KMS-11 (cell line): ENCODE measurements at regions not wholly inside any gene's neighbourhood (a gene's known extent, or its start where the extent isn't known, plus 50 kb on each side); places are given as distances from the start of the nearest gene placed in this dataset.

ENCODE experiments used
- H2AFZ ChIP-seq: fragments of 200-600 bp; sonication (generic); 2 replicates; pipeline ENCODE4 v1.6.1; 2016; ENCODE audit warnings: antibody characterized with exemption, mixed run types, low read depth
- H3K27ac ChIP-seq: fragments of 200-600 bp; sonication (generic); 2 replicates; pipeline ENCODE4 v1.6.1; 2016; ENCODE audit warnings: mild to moderate bottlenecking, mixed run types
- H3K27me3 ChIP-seq: fragments of 200-600 bp; sonication (generic); 2 replicates; pipeline ENCODE4 v1.6.1; 2017; ENCODE audit warnings: mild to moderate bottlenecking, low read depth, mixed run types, moderate library complexity; ENCODE audit not compliant: insufficient read depth
- H3K36me3 ChIP-seq: fragments of 200-600 bp; sonication (generic); 2 replicates; pipeline ENCODE4 v1.6.1; 2017; ENCODE audit warnings: mild to moderate bottlenecking, mixed run types; ENCODE audit not compliant: insufficient read depth
- H3K4me1 ChIP-seq: fragments of 200-600 bp; sonication (generic); 2 replicates; pipeline ENCODE4 v1.6.1; 2016; ENCODE audit warnings: mild to moderate bottlenecking, low read depth, mixed run types; ENCODE audit not compliant: poor library complexity, severe bottlenecking
- H3K4me2 ChIP-seq: fragments of 200-600 bp; sonication (generic); 2 replicates; pipeline ENCODE4 v1.7.0; 2016; ENCODE audit warnings: mild to moderate bottlenecking, mixed run types
- H3K4me3 ChIP-seq: fragments of 200-600 bp; sonication (generic); IDR thresholded peaks from 2 replicates; pipeline ENCODE4 v1.6.1; 2017; ENCODE audit warnings: low read depth, low read length, mixed read lengths; ENCODE audit not compliant: insufficient read depth
- H3K79me2 ChIP-seq: fragments of 200-600 bp; sonication (generic); 2 replicates; pipeline ENCODE4 v1.6.1; 2016; ENCODE audit warnings: low read depth, mixed run types; ENCODE audit not compliant: insufficient read depth
- H3K9ac ChIP-seq: fragments of 200-600 bp; sonication (generic); 2 replicates; pipeline ENCODE4 v1.6.1; 2016; ENCODE audit warnings: mild to moderate bottlenecking, mixed run types
- H4K20me1 ChIP-seq: fragments of 200-600 bp; sonication (generic); 2 replicates; pipeline ENCODE4 v1.6.1; 2016; ENCODE audit warnings: mild to moderate bottlenecking, mixed run types; ENCODE audit not compliant: insufficient read depth
- CTCF ChIP-seq: fragments of 200-600 bp; sonication (generic); conservative IDR thresholded peaks from 2 replicates; pipeline ENCODE4 v1.6.1; 2017; ENCODE audit warnings: low read depth, mild to moderate bottlenecking, antibody characterized with exemption, low read length, moderate library complexity, mixed read lengths

- no peak for TF ChIP-seq CTCF
- Histone ChIP-seq H3K4me3 (no peak overlapping the region), H3K27me3 (no peaks in the 10 kb centered on the region), H4K20me1 (no peaks in the 10 kb centered on the region), H3K4me2 (no peak overlapping the region), H3K79me2 (no peaks in the 10 kb centered on the region), H3K4me1 (no peaks in the 10 kb centered on the region), H3K36me3 (no peaks in the 10 kb centered on the region), H2AFZ (no peak overlapping the region), H3K27ac (no peak overlapping the region), H3K9ac (no peak overlapping the region)
Measured at GRCh38 chr2:6748406-6749067, 117.2 kb downstream of the CMPK2 start.

GRCh38 chr2:6749962-6750361, 115.7 kb downstream of the CMPK2 start:
- H3K79me2 ChIP-seq = no peaks in the 10 kb centered on the region

GRCh38 chr2:6750411-6751158, 115.1 kb downstream of the CMPK2 start:
- Histone ChIP-seq H3K27me3 (no peaks in the 10 kb centered on the region; the same call in 1 of the 2 replicates), H3K4me1 (no peaks in the 10 kb centered on the region), H3K79me2 (no peaks in the 10 kb centered on the region), H3K4me2 (no peak overlapping the region), H3K27ac (no peak overlapping the region), H3K9ac (no peak overlapping the region), H2AFZ (no peak overlapping the region), H4K20me1 (no peaks in the 10 kb centered on the region), H3K36me3 (no peaks in the 10 kb centered on the region), H3K4me3 (no peak overlapping the region)
- TF ChIP-seq CTCF = no peak

More at GRCh38 chr2:6749962-6750361, 115.7 kb downstream of the CMPK2 start:
- no peak for TF ChIP-seq CTCF
- H3K4me1 ChIP-seq = no peaks in the 10 kb centered on the region
- no peaks in the 10 kb centered on the region for H3K36me3 ChIP-seq
- H3K4me3 ChIP-seq = no peak overlapping the region
- H3K4me2 ChIP-seq = no peak overlapping the region
- no peak overlapping the region for H3K9ac ChIP-seq
- no peak overlapping the region for H3K27ac ChIP-seq
- H4K20me1 ChIP-seq = no peaks in the 10 kb centered on the region
- no peaks in the 10 kb centered on the region for H3K27me3 ChIP-seq
- no peak overlapping the region for H2AFZ ChIP-seq

- Histone ChIP-seq H3K27ac (no peak overlapping the region), H4K20me1 (no peaks in the 10 kb centered on the region), H3K4me2 (no peak overlapping the region), H3K36me3 (no peaks in the 10 kb centered on the region), H3K4me1 (no peaks in the 10 kb centered on the region), H3K27me3 (no peaks in the 10 kb centered on the region; the same call in 1 of the 2 replicates), H3K9ac (no peak overlapping the region), H3K4me3 (no peak overlapping the region), H3K79me2 (no peaks in the 10 kb centered on the region), H2AFZ (no peak overlapping the region)
- no peak for TF ChIP-seq CTCF
Measured at GRCh38 chr2:6754419-6754818, 111.3 kb downstream of the CMPK2 start.
